22Rv1 (cell line): ENCODE measurements at regions not wholly inside any gene's neighbourhood (a gene's known extent, or its start where the extent isn't known, plus 50 kb on each side); places are given as distances from the start of the nearest gene placed in this dataset.

Experiments
- H3K27ac ChIP-seq: fragments of 450-650 bp; 2 replicates; pipeline ENCODE4 v1.5.1; 2017
- ZFX ChIP-seq: fragments of 450-650 bp; IDR thresholded peaks from 2 replicates; pipeline ENCODE4 v1.6.1; 2017; ENCODE audit warnings: antibody characterized with exemption, borderline replicate concordance
- TF ChIP-seq, protein P1 (sequence below): fragments of 450-650 bp; IDR thresholded peaks from 2 replicates; pipeline ENCODE4 v1.5.1; 2017; ENCODE audit warnings: mild to moderate bottlenecking

DNA sequence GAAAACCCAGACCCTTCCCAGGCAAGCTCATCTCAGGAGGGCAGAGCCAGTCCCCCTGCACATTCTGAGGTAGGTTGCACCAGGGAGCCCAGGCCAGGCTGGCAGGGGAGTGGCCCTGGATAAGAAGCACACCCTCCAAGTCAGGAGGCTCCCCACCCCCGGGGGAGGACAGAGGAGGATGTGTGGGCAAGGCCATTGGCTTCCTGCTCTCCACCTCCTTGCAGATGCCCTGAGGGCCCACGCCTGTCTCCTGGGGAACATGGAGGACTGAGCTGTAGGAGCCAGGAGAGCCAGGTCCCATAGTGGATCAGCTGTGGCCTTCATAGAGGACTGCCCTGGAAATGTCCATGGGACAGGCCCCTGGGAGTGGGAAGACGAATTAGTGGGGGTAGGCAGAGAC is 126.7 kb downstream of the IRF8 start:
- no peak for TF ChIP-seq ZFX
- TF ChIP-seq, protein P1, sequence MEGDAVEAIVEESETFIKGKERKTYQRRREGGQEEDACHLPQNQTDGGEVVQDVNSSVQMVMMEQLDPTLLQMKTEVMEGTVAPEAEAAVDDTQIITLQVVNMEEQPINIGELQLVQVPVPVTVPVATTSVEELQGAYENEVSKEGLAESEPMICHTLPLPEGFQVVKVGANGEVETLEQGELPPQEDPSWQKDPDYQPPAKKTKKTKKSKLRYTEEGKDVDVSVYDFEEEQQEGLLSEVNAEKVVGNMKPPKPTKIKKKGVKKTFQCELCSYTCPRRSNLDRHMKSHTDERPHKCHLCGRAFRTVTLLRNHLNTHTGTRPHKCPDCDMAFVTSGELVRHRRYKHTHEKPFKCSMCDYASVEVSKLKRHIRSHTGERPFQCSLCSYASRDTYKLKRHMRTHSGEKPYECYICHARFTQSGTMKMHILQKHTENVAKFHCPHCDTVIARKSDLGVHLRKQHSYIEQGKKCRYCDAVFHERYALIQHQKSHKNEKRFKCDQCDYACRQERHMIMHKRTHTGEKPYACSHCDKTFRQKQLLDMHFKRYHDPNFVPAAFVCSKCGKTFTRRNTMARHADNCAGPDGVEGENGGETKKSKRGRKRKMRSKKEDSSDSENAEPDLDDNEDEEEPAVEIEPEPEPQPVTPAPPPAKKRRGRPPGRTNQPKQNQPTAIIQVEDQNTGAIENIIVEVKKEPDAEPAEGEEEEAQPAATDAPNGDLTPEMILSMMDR = no peak
- H3K27ac ChIP-seq = no peak overlapping the region

DNA sequence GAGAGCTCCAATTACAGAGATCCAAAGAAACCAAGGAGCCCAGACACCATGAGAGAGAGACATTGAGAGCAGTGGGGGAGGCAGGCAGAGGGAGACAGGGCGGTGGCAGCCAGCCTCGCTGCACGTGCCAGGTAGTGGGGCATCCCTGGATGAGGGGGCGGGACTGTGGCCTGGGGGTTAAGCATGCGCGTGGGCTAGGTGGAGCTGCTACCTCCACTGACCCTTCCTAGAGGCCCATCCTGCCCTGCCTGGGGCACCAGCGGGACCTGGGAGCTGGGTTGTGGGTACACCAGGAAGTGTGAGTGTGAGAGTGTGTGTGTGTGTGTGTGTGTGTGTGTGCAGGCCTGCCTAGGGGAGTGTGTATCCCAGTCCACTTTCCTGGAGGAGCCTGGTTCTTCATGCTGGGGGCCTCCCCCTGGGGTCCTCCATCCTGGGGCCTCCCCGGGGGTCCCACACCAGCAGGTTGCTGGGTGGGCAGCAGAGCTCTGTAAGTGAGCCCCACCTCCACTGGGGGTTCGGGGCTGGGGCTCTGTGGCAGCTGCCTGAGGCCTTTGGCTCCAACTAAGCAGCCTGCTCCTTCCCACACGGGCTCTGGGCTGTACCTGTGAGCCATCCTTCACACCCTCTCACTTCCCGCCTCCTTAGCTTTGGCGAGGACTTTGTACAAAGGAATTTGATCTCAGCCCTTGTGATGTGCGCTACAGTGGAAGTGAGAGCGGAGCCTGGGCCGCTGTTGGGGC is 127.4 kb downstream of the IRF8 start:
- H3K27ac ChIP-seq = no peak overlapping the region
- TF ChIP-seq, protein P1 = no peak
- TF ChIP-seq ZFX = no peak

DNA sequence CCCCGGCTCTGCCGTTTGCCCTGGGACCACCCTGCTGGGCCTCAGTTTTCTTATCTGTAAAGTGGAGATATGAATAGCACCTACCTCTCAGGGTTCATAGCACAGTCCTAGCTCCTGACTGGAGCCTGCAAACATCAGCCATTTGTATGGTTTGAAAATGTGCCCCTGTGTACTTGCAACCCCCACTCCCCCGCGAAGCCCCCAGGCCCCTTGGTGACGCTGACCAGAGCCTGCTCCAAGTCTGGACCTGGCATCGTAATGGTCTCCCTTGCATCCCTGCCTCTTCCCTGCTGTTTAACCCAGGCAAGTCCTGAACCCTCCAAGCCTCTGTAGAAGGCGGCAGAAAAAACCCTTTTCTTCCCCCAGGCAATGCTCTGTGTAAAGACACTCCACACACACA is 128.0 kb downstream of the IRF8 start:
- TF ChIP-seq ZFX = no peak
- TF ChIP-seq, protein P1 = no peak
- H3K27ac ChIP-seq = no peak overlapping the region

DNA sequence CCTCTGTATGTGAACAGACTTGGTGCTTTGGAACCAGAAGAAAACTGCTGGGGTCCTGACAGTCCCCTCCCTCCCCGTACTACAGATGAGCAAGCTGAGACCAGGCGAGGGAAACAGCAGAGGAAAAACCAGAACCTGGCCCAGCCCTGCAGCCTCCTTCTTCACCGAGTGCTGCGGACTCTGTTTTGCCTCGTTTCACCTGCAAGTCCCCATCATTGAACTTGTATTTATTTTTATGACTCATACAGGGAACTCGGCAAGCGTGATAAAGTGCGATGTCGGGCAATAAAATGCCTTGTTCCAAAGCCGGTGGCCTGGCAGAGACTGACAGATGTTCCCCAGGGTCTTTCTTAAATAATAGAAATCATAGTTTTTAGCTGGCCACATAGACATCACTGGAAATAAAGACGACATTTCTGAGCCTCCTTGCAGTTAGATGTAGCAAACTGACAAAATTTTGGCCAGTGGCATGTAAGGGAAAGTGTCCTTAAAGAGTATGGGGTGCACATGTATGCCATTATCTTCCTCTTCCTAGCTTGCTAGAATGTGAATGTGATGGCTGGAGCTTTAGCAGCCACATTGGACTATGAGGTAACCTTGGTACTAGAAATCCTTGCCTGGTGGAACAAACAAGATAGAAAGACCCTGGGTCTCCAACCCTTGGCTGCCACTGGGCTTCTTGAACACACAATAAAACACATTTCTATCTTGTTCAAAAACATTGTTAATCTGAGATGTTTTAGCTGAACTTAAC is 128.6 kb downstream of the IRF8 start:
- H3K27ac ChIP-seq = no peak overlapping the region
- TF ChIP-seq ZFX = no peak
- TF ChIP-seq, protein P1 = no peak

DNA sequence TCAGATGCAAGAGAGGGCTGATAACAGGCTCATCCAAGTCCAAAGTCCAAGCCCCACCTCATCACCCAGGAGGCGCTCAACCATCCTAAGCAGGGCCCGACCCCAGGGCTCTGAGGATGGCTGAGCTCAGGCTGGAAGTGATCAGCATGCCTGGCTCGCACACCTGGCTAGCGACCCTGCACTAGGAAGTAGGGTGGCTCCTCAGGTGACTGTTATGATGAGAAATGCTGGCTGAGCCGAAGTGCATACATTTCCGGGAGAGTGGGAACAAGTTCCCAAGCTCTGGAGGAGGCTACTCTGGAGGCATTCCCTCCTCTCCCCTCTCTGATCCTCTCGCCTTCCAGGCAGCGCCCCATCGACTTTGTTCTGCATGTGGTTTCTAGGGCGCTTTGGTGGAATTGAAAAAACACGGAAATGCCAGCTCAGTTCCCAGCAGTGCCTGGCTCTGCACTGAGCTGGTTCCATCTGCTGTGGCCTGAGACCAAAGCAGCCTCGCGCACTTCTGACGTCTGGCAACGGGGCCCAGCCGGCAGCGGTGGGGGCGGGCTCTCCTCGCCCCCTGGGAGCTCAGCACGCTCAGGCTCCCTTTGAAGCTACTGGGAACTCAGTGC is 130.3 kb downstream of the IRF8 start:
- no peak overlapping the region for H3K27ac ChIP-seq
- TF ChIP-seq, protein P1 = no peak
- TF ChIP-seq ZFX = no peak

DNA sequence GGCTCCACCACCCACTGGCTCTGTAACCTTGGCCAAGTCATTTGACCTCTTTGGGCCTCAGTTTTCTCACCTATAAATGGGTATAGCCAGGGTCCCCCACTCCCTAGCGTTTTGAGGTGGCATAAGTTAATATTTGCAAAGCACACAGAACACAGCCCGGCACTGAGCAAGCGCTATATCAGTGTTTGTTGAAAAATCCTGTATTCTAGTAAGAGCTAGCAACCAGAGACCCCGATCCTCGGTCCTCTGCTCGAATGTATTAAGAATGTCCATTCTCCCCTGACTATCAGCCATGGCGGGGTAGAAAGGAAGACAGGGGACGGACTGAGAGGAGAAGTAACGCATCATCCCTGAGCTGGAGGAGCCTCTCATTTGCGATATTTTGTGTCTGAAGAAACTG is 131.2 kb downstream of the IRF8 start:
- no peak overlapping the region for H3K27ac ChIP-seq
- TF ChIP-seq, protein P1 = no peak
- no peak for TF ChIP-seq ZFX
